ENCODE measurements at regions not wholly inside any gene's neighbourhood (a gene's known extent, or its start where the extent isn't known, plus 50 kb on each side); places are given as distances from the start of the nearest gene placed in this dataset.

GRCh38 chr22:48157676-48158075, 1395.2 kb downstream of the TBC1D22A start:
- TF ChIP-seq POLR2AphosphoS5 (IDR thresholded peaks at IDR 0.05) (no peak), POLR2A (IDR thresholded peaks at IDR 0.05) (no peak), CTCF (IDR thresholded peaks at IDR 0.05) (no peak)
